Stimulated activated CD8-positive, alpha-beta memory T cell treated with anti-CD3 and anti-CD28 coated beads, Interleukin-4, amount 100 ng/mL, for 4 hours (primary cell): ENCODE measurements at regions not wholly inside any gene's neighbourhood (a gene's known extent, or its start where the extent isn't known, plus 50 kb on each side); places are given as distances from the start of the nearest gene placed in this dataset.

Experiments used
- DNase-seq, 2 donors: peaks; one replicate each; pipeline ENCODE4 v3.0.0-alpha.2; 2020; ENCODE audit warnings: low read depth in 2 of 2, low spot score in 1 of 2

DNA sequence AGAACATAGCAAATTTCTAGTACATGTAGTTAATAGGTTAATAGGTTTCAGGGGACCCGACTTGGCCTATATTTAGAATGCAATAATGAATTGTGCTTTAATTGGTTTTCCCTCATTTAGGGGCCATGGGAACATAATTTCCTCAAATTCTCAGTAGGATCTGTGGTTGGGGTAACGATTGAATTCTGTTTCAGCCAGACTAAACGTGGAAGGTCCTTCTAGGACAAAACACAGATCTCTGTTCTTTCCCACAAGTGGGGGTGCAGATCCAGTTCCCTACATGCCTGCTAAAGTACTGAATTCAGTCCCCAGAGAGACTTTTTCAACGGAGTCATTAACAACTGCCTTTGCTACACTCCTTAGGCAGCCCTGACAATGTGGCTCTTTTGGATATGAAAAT lies 50.7 kb upstream of the AGBL1 start:
- DNase-seq = no peak
